GM21786 (cell line): ENCODE measurements at regions not wholly inside any gene's neighbourhood (a gene's known extent, or its start where the extent isn't known, plus 50 kb on each side); places are given as distances from the start of the nearest gene placed in this dataset.
"Not testable (repeated sequence)": the region's sequence is repeated elsewhere in the genome, so short reads cannot be mapped to it uniquely, and the experiment has no call there.

ENCODE experiments used
- ATAC-seq: cut with Tn5 transposase; IDR thresholded peaks from one replicate; pipeline ENCODE4 v1.9.1; 2021; ENCODE audit not compliant: unreplicated experiment

GRCh38 chr5:166926806-166927475 lies 1364.5 kb upstream of the WWC1 start:
- not testable (repeated sequence) for ATAC-seq

DNA sequence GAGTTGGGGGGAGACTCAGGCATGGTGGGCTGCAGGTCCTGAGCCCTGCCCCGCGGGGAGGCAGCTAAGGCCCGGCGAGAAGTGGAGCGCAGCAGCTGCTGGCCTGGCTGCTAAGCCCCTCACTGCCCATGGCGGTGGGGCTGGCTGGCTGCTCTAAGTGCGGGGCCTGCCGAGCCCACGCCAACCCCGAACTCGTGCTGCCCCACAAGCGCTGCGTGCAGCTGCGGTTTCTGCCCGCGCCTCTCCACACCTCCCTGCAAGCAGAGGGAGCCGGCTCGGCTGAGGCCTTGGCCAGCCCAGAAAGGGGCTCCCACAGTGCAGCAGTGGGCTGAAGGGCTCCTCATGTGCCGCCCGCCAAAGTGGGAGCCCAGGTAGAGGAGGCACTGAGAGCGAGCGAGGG lies 1355.1 kb upstream of the WWC1 start:
- no peak for ATAC-seq

GRCh38 chr5:166938071-166938470 lies 1353.4 kb upstream of the WWC1 start:
- no peak for ATAC-seq

DNA sequence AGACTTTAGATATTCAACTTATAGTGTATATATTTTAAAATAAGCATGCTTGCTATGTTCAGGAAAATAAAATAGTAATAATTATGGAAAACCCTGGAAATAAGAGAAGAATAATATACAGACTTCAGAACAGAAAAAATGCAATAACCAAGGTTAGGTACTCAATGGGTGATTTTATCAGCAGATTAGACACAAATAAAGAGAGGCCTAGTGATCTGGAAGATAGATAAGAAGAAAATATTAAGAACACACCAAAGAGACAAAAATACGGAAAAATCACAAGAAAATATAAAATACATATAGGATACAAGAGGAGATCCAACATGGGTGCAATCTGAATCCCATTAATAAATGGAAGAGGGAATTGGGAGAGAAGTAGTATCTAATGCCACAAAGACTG lies 1348.5 kb upstream of the WWC1 start:
- no peak for ATAC-seq

DNA sequence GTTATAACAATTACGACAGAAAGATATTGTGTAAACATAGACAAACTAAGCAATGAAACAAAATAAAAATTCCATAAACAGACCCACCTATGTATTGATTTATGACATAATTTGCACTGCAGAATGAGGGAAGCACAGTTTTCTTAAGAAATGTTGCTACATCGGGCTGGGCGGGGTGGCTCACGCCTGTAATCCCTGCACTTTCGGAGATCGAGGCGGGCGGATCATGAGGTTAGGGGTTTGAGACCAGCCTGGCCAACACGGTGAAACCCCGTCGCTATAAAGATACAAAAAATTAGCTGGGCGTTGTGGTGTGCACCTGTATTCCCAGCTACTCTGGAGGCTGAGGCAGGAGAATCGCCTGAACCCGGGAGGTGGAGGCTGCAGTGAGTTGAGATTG lies 1344.4 kb upstream of the WWC1 start:
- ATAC-seq: no peak

DNA sequence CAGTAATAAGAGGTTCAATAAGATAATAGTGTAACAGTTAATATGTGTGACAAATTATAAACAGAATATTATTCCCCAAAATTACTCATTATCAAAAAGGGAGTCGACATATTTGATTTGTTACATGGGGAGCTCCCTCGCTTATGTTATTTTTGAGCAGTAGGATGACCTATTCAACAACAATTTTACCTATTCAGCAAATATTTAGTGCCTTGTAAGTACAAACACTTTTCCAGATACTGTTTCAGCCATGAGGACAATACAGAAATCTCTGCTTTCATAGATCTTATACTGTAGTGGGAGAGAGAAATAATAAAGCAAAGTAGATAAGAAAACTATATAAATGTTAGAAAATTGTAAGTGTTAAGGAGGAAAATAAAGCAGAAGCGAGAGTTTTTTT lies 1342.8 kb upstream of the WWC1 start:
- no peak for ATAC-seq

- ATAC-seq: no peak
These were observed 1339.4 kb upstream of the WWC1 start for GRCh38 chr5:166952048-166952447.

DNA sequence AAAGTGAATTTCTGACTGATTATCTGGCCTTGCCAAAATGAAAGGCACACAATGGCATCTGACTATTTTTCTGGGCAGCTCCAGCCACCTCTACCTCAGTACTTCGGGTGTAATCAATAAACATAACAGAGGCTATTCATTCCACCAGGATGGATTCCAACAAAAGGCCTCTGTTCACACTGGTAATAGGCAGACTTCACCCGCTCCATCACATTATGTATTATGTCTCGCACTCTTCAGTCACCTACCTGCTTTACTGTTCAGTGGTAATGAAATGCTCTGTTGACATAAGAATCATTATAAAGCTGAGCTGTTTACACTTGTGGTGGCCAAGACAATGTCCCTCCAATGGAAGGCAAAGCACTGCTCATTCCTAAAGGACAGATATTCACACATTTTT lies 1333.7 kb upstream of the WWC1 start:
- ATAC-seq: no peak

DNA sequence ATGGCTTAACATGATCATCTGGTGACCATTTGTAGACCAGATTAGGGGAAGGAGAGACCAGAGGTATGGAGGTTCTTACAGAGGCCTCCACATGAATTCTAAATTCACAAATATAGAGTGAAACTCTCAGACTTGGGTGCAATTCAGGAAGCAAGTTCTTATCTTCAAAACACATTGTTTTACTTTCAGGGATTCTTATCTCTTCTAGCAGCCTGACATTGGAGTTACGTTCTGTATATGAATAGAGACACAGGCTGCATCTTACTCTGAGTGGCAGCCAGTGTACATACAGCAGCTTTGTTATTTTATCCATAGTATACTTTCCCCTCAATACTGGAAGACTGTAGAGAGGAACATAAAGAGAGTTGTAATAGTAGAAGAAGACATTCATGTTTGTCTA lies 1331.7 kb upstream of the WWC1 start:
- ATAC-seq: no peak

- ATAC-seq: no peak
These were observed 1330.4 kb upstream of the WWC1 start for GRCh38 chr5:166961028-166961427.

DNA sequence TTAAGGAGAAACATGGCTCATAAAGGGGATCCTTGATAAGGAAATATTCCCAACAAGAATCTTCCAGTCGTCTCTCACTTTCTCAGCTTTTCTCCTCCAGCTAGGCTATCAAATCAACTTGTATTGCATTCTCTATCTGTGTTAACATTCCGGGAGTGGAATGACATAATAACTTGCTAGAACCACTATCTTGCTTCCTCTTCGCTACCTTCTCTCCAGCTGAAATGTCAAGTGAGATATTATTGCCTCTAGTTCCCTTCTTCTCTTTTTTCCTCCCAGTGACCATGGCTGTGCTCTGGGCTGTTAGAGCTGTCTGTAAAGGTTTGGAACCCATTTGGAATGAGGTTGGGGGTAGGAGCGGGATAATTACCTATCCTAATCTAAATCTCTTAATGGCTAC lies 1329.5 kb upstream of the WWC1 start:
- no peak for ATAC-seq

- ATAC-seq: no peak
These were observed 1329.0 kb upstream of the WWC1 start for GRCh38 chr5:166962461-166962860.

DNA sequence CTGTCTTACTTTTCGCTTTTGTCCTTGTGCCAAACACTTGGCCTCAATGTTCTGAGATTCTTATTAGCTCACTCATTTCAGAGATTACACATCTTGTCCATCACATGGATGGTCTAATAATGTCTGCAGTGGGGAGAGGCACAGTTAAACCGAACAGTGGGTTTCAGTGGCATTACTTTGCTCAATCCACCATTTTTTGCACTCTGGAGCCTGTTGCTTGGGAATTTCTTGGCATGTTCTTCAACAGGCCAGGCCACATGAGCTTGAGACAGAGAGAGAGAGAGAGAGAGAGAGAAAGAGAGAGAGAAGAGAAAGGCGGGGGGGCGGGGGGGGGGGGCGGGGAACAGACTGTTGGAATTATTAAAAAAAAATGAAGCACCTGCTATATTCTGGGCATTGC lies 1327.8 kb upstream of the WWC1 start:
- no peak for ATAC-seq

DNA sequence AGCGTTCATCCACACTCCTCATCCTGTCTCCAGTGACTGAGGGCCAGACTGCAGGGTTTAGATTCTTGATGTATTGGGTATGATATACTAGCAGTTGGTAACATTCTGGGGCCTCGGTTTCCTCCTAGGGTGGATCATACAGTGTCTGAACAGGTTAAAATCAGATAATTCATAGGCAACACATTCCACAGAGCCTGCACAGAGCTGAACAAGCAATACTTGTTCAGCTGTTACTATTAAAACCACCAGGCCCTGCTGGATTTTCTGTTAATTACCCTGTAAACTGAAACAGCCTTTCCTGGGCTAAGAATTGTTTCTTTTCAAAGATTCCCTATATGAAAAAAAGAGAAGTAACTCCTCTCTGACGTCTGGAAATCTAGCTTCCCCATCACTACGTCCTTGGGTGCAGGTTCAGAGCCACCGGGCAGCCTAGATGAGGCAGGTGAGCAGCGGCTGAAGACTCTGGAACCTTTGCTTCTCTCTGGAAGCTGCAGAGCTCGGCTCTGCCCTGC lies 1313.5 kb upstream of the WWC1 start:
- no peak for ATAC-seq

- ATAC-seq: no peak
These were observed 1312.0 kb upstream of the WWC1 start for GRCh38 chr5:166979307-166979895.

DNA sequence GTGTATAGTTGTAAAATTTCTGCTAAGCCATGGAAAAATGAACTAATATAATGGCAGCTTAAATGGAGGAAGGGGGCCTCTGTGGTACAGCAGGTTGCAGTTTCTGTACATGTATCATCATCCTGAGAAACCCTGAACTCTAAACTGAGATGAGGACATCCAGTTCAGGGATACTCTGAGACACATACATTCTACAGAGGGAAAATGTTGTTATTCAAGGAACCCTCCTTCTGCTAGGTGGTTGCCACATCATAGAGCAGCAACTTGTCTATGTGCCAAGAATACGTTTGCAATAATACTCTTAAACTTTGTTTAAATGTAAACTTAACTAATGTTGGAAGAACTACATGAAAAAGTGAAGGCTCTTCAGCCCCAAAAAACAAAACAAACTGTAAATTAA lies 1310.8 kb upstream of the WWC1 start:
- no peak for ATAC-seq

- no peak for ATAC-seq
These were observed 1309.2 kb upstream of the WWC1 start for GRCh38 chr5:166982226-166982625.

DNA sequence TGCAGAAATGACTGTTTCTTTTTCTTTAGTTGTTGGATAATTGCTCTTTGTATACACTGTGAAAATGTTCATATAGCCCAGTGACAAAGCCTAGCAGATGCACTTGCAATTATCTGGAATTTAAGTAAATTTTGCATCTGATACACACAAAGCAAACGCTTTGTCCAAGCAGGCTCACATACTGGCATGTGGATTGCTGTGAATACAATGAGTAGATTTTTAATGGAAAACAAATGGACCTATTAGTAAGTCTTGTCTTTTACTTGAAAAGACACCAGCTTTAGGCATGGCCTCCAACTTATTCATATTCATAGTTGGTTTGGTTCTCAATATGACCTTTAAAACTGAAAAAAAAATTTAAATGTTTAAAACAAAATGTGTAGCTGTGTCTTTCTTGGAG lies 1299.8 kb upstream of the WWC1 start:
- no peak for ATAC-seq

- ATAC-seq: no peak
These were observed 1299.3 kb upstream of the WWC1 start for GRCh38 chr5:166992108-166992507.

DNA sequence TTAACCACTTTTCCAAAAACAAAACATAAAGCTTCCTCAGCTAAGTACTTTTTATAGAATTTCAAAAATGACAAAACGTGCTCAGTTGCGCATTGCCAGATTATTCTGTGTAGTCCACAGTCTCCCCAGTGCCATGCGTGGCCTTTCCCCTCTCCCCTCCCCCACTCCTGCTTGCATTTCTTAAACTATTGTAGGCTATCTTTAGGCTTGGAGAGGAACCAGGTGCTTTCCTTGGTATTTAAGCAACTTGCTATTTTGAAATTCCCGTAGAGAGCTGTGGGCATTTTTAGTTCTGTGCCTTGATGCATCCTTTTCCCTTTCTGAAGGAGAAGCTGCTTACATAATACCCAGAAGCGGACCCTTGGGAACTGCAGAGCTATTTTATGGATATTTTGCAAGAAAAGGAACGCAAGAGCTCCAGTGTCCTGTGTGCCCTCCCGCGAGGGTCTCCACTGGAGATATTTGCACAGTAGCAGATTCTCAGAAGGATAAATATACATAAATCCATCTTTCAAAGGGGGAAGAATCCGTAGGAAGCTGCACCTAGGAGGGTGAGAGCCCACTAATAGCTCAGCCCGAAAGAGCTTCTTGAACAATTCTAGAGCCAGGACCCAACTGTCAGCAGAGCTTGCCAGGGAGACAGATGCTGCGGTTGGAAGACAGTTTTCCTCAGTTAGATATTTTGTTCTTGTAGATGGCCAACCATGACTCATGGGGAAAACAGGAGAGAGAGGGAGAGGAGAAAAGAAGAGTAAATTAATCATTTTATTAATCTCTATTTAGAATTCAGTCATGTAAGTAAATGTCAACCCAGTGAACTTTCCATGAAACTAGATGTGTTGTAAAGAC lies 1298.3 kb upstream of the WWC1 start:
- ATAC-seq: no peak

DNA sequence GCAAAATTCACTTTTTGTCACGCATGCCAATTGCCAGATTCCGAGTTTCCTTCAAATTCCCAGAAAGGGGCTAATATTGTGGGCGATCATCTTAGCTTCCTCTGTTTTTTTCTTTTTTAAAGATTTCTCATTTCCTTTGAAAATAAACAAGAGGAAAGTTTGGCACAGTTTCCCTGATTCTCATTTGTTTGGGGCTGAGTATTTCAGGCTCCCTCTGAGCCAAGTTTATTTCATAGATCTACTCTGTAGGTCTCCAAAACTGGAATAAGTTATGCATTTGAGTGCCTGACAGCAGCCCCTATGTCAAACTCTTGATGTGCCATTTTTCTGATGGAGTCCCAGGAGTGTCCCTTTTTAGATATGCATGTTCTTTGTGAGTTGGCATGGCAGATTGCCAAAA lies 1297.2 kb upstream of the WWC1 start:
- no peak for ATAC-seq

GRCh38 chr5:167001246-167001645 lies 1290.2 kb upstream of the WWC1 start:
- ATAC-seq: no peak
